Hematopoietic multipotent progenitor cell treated with erythropoietin and hydrocortisone succinate and interleukin-3 and kit ligand, for 15 days (in vitro differentiated cells): ENCODE measurements at regions not wholly inside any gene's neighbourhood (a gene's known extent, or its start where the extent isn't known, plus 50 kb on each side); places are given as distances from the start of the nearest gene placed in this dataset.
"Not testable (repeated sequence)": the region's sequence is repeated elsewhere in the genome, so short reads cannot be mapped to it uniquely, and the experiment has no call there.

Experiments used
- DNase-seq: peaks from one replicate; pipeline ENCODE4 v3.0.0-alpha.2; 2015; ENCODE audit warnings: low spot score

- DNase-seq: no peak
Measured at GRCh38 chr5:33072296-33072695, 361.2 kb downstream of the NPR3 start.

- DNase-seq: no peak
Measured at GRCh38 chr5:33072726-33073125, 361.6 kb downstream of the NPR3 start.

GRCh38 chr5:33073881-33074327, 362.8 kb downstream of the NPR3 start:
- no peak for DNase-seq

GRCh38 chr5:33074548-33074947, 363.4 kb downstream of the NPR3 start:
- DNase-seq: no peak

GRCh38 chr5:33075731-33076130, 364.6 kb downstream of the NPR3 start:
- no peak for DNase-seq

GRCh38 chr5:33079548-33079947, 361.2 kb upstream of the TARS1 start:
- DNase-seq: no peak

- DNase-seq: no peak
Measured at GRCh38 chr5:33080287-33080686, 360.5 kb upstream of the TARS1 start.

GRCh38 chr5:33088176-33088575, 352.6 kb upstream of the TARS1 start:
- DNase-seq: no peak

GRCh38 chr5:33091571-33092363, 349.0 kb upstream of the TARS1 start:
- no peak for DNase-seq

GRCh38 chr5:33092719-33093118, 348.0 kb upstream of the TARS1 start:
- DNase-seq: no peak

- no peak for DNase-seq
Measured at GRCh38 chr5:33102551-33102950, 338.2 kb upstream of the TARS1 start.

GRCh38 chr5:33105521-33105941, 335.2 kb upstream of the TARS1 start:
- DNase-seq: no peak

- DNase-seq: not testable (repeated sequence)
Measured at GRCh38 chr5:33110496-33110895, 330.3 kb upstream of the TARS1 start.

GRCh38 chr5:33114361-33114760, 326.4 kb upstream of the TARS1 start:
- no peak for DNase-seq

GRCh38 chr5:33115467-33115866, 325.3 kb upstream of the TARS1 start:
- DNase-seq: no peak

GRCh38 chr5:33118761-33119415, 321.9 kb upstream of the TARS1 start:
- DNase-seq: no peak

- DNase-seq: no peak
Measured at GRCh38 chr5:33120671-33121070, 320.1 kb upstream of the TARS1 start.

- no peak for DNase-seq
Measured at GRCh38 chr5:33129309-33129708, 311.5 kb upstream of the TARS1 start.

- DNase-seq: no peak
Measured at GRCh38 chr5:33136785-33137184, 304.0 kb upstream of the TARS1 start.

- not testable (repeated sequence) for DNase-seq
Measured at GRCh38 chr5:33138145-33138544, 302.6 kb upstream of the TARS1 start.

GRCh38 chr5:33143405-33144123, 297.2 kb upstream of the TARS1 start:
- no peak for DNase-seq

GRCh38 chr5:33146881-33147280, 293.9 kb upstream of the TARS1 start:
- no peak for DNase-seq

- no peak for DNase-seq
Measured at GRCh38 chr5:33148076-33148513, 292.7 kb upstream of the TARS1 start.
